GM13976 (cell line): ENCODE measurements at regions not wholly inside any gene's neighbourhood (a gene's known extent, or its start where the extent isn't known, plus 50 kb on each side); places are given as distances from the start of the nearest gene placed in this dataset.

Source experiments
- DNase-seq: peaks from one replicate; pipeline ENCODE4 v3.0.0; 2012; ENCODE audit warnings: low spot score
- in situ Hi-C: fragments of 300-500 bp; cut with MboI; formaldehyde crosslinking; loops from one replicate; pipeline ENCODE4 v1.12.0; 2022; ENCODE audit warnings: low sequenced_read_pairs, mixed read lengths, inconsistent platforms; ENCODE audit not compliant: unreplicated experiment
- TF ChIP-seq, protein P1 (sequence below): IDR thresholded peaks from 2 replicates; pipeline ENCODE4 v1.5.1; 2012; ENCODE audit warnings: borderline replicate concordance, mild to moderate bottlenecking; ENCODE audit not compliant: insufficient read depth; ENCODE audit errors: extremely low read depth, missing control alignments, control extremely low read depth

DNA sequence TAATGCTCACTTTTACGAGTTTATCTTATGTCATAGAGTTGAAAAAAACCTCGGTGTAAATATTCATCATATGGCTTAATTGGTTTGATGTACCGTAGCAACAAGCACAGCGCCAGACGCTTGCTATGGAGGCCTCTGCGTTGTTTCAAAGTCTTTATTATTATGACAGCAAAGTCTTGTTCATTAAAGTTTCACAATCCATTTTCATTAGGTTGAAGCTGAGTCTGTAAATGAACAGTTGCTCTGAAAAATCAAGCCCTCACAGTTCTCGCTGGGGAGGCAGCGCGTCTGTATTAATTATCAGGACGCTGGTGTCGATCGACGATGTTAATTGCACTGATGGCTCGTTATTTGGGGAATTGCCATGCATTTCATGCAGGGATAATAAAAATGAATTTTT, 185.6 kb downstream of the INSC start:
- in situ Hi-C loops, result no loop called here
- no peak for DNase-seq
- TF ChIP-seq, protein P1, sequence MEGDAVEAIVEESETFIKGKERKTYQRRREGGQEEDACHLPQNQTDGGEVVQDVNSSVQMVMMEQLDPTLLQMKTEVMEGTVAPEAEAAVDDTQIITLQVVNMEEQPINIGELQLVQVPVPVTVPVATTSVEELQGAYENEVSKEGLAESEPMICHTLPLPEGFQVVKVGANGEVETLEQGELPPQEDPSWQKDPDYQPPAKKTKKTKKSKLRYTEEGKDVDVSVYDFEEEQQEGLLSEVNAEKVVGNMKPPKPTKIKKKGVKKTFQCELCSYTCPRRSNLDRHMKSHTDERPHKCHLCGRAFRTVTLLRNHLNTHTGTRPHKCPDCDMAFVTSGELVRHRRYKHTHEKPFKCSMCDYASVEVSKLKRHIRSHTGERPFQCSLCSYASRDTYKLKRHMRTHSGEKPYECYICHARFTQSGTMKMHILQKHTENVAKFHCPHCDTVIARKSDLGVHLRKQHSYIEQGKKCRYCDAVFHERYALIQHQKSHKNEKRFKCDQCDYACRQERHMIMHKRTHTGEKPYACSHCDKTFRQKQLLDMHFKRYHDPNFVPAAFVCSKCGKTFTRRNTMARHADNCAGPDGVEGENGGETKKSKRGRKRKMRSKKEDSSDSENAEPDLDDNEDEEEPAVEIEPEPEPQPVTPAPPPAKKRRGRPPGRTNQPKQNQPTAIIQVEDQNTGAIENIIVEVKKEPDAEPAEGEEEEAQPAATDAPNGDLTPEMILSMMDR, result no peak

DNA sequence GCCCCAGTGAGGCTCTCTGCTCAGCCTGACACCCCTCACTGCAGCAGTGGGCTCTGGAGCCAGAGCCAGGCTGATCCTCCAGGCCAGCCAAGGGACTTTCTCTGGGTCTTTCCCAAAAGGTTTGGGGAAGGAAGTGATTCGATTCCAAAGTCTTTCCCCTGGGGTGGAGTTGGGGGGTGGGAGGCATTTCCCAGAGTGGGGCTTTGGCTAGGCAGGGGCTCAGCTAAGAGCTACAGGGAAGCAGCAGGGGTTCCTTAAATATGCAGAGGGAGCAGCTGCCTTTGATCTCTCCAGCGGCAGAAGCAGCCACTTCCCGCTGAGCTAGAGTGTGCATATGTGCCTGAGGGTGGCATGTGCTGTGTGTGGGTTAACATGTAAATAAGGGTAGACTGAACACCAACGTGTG, 192.9 kb downstream of the INSC start:
- TF ChIP-seq, protein P1, result no peak
- no peak for DNase-seq
- in situ Hi-C loops, result no loop called here

DNA sequence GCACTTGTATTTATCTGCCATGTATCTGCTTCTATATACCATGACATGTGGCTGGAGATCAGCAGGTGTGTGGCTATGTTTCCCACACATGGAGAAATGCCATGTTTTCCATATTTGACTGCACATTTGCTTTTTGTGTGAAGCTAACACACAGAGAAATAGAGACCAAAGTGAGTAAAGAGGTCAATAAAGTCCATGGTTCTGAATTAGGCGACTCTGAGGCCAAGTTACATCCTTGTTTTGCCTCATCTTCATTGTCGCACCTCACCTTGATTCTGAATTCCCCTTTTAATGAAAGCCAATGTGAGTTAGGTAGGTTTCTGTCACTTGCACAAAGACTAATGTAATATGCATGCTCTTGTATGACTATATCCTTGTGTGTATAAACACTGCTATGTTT, 194.1 kb downstream of the INSC start:
- in situ Hi-C loops, result no loop called here
- TF ChIP-seq, protein P1, result no peak
- DNase-seq, result no peak

DNA sequence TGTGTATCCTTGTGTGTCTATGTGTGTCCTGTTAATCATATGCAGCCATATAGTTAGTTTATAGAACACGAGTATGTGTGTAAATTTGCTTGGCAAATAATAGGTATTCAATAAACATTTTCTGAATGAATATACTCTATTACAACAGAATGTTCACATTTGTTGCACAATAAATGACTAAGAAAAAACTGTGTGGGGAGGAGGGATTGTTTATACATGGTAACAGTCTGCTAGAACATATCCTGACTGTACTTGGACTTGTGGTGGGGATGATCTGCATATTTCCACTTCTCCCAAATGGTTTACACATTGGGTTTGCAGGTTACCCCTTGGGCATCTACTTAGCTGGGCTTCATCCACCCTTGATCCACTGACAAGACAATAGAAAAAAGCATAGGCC, 194.6 kb downstream of the INSC start:
- TF ChIP-seq, protein P1, result no peak
- no peak for DNase-seq
- in situ Hi-C loops, result no loop called here

DNA sequence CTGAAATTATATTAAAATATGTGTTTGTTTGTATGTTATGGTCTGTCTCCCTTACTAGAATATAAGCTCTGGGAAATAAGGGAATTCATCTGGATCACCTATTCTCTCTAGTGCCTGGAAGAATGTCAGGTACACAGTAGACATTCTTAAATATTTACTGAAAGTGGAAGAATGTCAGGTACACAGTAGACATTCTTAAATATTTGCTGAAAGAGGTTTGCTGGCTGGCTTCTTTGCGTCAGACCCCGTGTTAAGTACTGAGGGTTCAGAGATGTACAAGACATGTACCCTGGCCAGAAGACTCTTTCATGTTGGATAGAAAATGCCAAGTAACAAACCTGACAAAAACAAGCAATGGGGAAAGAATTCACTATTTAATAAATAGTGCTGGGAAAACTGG, 199.1 kb downstream of the INSC start:
- DNase-seq, result no peak
- TF ChIP-seq, protein P1, result no peak
- in situ Hi-C loops, result no loop called here

DNA sequence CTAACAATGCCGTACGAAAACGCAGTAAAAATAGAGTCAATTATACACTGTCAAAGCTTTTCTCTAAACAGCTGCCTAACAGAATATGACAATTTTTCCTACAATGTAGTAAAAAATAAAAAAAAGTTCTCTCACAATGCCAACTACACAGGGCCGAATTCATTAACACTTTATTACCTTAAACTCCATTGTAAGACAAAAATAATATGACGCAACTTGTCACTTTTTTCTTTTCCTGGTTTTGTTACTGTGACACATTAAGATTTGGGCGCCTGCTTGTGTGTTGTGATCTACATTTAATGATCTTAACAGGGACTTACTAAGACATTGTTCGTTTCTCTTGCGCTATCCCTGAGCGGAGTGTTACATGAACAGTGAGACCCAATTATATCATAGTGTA, 204.1 kb downstream of the INSC start:
- no peak for DNase-seq
- in situ Hi-C loops, result no loop called here
- TF ChIP-seq, protein P1, result no peak

DNA sequence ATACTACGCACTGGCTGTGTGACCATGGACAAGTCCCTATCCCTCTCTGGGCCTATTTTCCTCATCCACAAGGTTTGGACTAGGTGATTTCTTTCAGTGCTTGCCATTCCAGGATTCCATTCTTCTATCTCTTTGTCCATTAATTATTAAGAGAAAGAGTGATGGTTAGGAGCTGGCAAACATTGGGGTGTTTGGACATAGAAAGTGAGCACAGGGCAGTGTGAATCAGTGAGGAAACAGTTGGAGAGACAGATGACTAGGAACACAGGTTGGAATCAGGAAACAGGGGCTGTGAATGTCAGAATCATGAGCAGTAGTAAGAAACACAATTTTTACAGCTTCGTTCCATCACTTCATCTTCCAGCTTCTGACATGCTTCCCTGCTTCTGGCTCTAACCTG, 211.8 kb downstream of the INSC start:
- DNase-seq, result no peak
- TF ChIP-seq, protein P1, result no peak
- in situ Hi-C loops, result no loop called here
